GM12891 (cell line): ENCODE measurements at regions not wholly inside any gene's neighbourhood (a gene's known extent, or its start where the extent isn't known, plus 50 kb on each side); places are given as distances from the start of the nearest gene placed in this dataset.

Source experiments
- POLR2A ChIP-seq: IDR thresholded peaks from 2 replicates; pipeline ENCODE4 v1.6.1; 2011; ENCODE audit warnings: low read depth, low read length, control low read depth
- POLR2AphosphoS5 ChIP-seq: IDR thresholded peaks from 2 replicates; pipeline ENCODE4 v1.6.1; 2011; ENCODE audit warnings: low read depth, low read length, control low read depth
- POU2F2 ChIP-seq: IDR thresholded peaks from 2 replicates; pipeline ENCODE4 v1.6.1; 2011; ENCODE audit warnings: low read depth, mild to moderate bottlenecking, control low read depth, low read length, moderate library complexity
- SPI1 ChIP-seq: IDR thresholded peaks from 2 replicates; pipeline ENCODE4 v1.6.1; 2011; ENCODE audit warnings: low read depth, low read length, control low read depth
- TAF1 ChIP-seq: IDR thresholded peaks from 2 replicates; pipeline ENCODE4 v1.6.1; 2011; ENCODE audit warnings: low read depth, low read length, control low read depth

DNA sequence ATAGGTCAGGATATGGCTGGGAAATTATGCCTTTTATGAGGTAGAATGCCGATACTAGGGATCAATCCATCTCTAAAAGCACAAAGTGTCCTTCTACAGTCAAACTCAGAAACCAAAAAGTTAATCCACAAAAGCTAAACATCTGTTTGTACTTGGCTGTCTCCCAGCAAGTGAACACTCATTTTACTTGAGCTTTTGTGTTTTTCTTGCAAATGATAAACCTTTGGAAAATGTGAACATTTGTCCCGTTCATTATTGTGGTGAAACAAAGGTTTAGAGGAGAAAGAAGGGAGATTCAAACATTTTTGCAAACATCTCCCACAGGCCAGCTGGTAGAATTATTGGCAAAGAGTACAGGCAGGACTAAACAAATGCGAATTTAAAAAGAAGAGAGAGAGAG is 300.6 kb upstream of the SPANXN1 start:
- TF ChIP-seq POLR2A (no peak), TAF1 (no peak), POLR2AphosphoS5 (no peak), SPI1 (no peak), POU2F2 (no peak)
